ENCODE measurements at regions not wholly inside any gene's neighbourhood (a gene's known extent, or its start where the extent isn't known, plus 50 kb on each side); places are given as distances from the start of the nearest gene placed in this dataset.

GRCh38 chr6:165013701-165014100 lies 295.7 kb downstream of the C6orf118 start:
- H3K27ac ChIP-seq (ENCODE audit: low read depth, low read length) = no peak overlapping the region
- TF ChIP-seq EZH2phosphoT487 (conservative IDR thresholded peaks at IDR 0.05; ENCODE audit: low read length) (no peak), CTCF (IDR thresholded peaks at IDR 0.05; ENCODE audit: insufficient read depth, low read length, poor library complexity, severe bottlenecking) (no peak)
- no peak overlapping the region for H2AFZ ChIP-seq (ENCODE audit: low read depth, low read length, severe bottlenecking)

GRCh38 chr6:165012183-165012582 lies 297.2 kb downstream of the C6orf118 start:
- H3K9ac ChIP-seq (ENCODE audit: low read length) = no peak overlapping the region
- no peaks in the 10 kb centered on the region for H3K9me3 ChIP-seq (ENCODE audit: insufficient read depth, low read length)
- H3K79me2 ChIP-seq (ENCODE audit: insufficient read depth, low read length) = no peaks in the 10 kb centered on the region
- H3K27ac ChIP-seq (ENCODE audit: low read depth, low read length) = no peak overlapping the region
- no peaks in the 10 kb centered on the region for H3K36me3 ChIP-seq (ENCODE audit: low read length)
- H2AFZ ChIP-seq (ENCODE audit: low read depth, low read length, severe bottlenecking) = no peak overlapping the region
- H3K4me3 ChIP-seq (ENCODE audit: insufficient read depth, low read length, poor library complexity, severe bottlenecking) = no peak overlapping the region
- no peaks in the 10 kb centered on the region for H3K9me2 ChIP-seq (replicated peaks; ENCODE audit: insufficient read depth, low read length)
- no peaks in the 10 kb centered on the region for H3F3A ChIP-seq (ENCODE audit: insufficient read depth)
- TF ChIP-seq EZH2phosphoT487 (conservative IDR thresholded peaks at IDR 0.05; ENCODE audit: low read length) = no peak
- no peak for TF ChIP-seq CTCF (IDR thresholded peaks at IDR 0.05; ENCODE audit: insufficient read depth, low read length, poor library complexity, severe bottlenecking)
- H3K4me2 ChIP-seq (ENCODE audit: low read depth, low read length, poor library complexity, severe bottlenecking) = no peak overlapping the region
- H3K27me3 ChIP-seq (ENCODE audit: low read length) = no peaks in the 10 kb centered on the region
- no peaks in the 10 kb centered on the region for H4K20me1 ChIP-seq (ENCODE audit: low read depth, low read length)

More at GRCh38 chr6:165013701-165014100, 295.7 kb downstream of the C6orf118 start:
- Histone ChIP-seq H3K36me3 (ENCODE audit: low read length) (no peaks in the 10 kb centered on the region), H3K9me3 (ENCODE audit: insufficient read depth, low read length) (no peaks in the 10 kb centered on the region), H3K9me2 (replicated peaks; ENCODE audit: insufficient read depth, low read length) (no peaks in the 10 kb centered on the region), H4K20me1 (ENCODE audit: low read depth, low read length) (no peaks in the 10 kb centered on the region), H3K79me2 (ENCODE audit: insufficient read depth, low read length) (no peaks in the 10 kb centered on the region), H3K4me3 (ENCODE audit: insufficient read depth, low read length, poor library complexity, severe bottlenecking) (no peak overlapping the region), H3F3A (ENCODE audit: insufficient read depth) (no peaks in the 10 kb centered on the region), H3K4me2 (ENCODE audit: low read depth, low read length, poor library complexity, severe bottlenecking) (no peak overlapping the region), H3K27me3 (ENCODE audit: low read length) (no peaks in the 10 kb centered on the region), H3K9ac (ENCODE audit: low read length) (no peak overlapping the region)

GRCh38 chr6:165010556-165011535 lies 298.6 kb downstream of the C6orf118 start:
- Histone ChIP-seq H3K27me3 (ENCODE audit: low read length) (no peaks in the 10 kb centered on the region), H3K27ac (ENCODE audit: low read depth, low read length) (no peak overlapping the region), H4K20me1 (ENCODE audit: low read depth, low read length) (no peaks in the 10 kb centered on the region), H3K4me2 (ENCODE audit: low read depth, low read length, poor library complexity, severe bottlenecking) (no peak overlapping the region), H3F3A (ENCODE audit: insufficient read depth) (no peaks in the 10 kb centered on the region), H3K36me3 (ENCODE audit: low read length) (no peaks in the 10 kb centered on the region), H3K9me2 (replicated peaks; ENCODE audit: insufficient read depth, low read length) (no peaks in the 10 kb centered on the region), H3K4me3 (ENCODE audit: insufficient read depth, low read length, poor library complexity, severe bottlenecking) (no peak overlapping the region), H2AFZ (ENCODE audit: low read depth, low read length, severe bottlenecking) (no peak overlapping the region), H3K9me3 (ENCODE audit: insufficient read depth, low read length) (no peaks in the 10 kb centered on the region), H3K79me2 (ENCODE audit: insufficient read depth, low read length) (no peaks in the 10 kb centered on the region), H3K9ac (ENCODE audit: low read length) (no peak overlapping the region)
- TF ChIP-seq CTCF (IDR thresholded peaks at IDR 0.05; ENCODE audit: insufficient read depth, low read length, poor library complexity, severe bottlenecking) (no peak), EZH2phosphoT487 (conservative IDR thresholded peaks at IDR 0.05; ENCODE audit: low read length) (no peak)
